ENCODE measurements at regions not wholly inside any gene's neighbourhood (a gene's known extent, or its start where the extent isn't known, plus 50 kb on each side); places are given as distances from the start of the nearest gene placed in this dataset.

DNA sequence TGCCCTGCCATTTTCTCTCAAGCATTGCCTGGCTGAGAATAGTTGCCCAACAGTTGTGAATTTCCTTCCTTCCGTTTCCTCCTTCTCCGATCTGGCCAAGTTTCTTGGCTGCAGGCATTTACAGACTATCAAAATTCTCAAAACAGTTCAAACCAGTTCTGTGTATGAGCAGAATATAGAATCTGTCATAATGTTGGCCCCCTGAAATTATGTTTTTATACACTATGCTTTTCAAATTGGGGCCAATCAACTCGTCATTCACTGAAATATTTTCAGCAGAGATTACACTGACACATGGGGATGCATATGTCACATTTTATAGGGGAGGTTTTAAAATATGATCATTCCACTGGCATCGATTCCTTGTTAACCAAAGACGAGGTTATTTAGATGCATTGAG lies 284.2 kb upstream of the TMTC4 start:
- FAIRE-seq (no peak), ATAC-seq (no peak), DNase-seq (ENCODE audit: extremely low read depth in 1 of 4, low spot score in 3 of 4) (no peak)
- H3K27ac ChIP-seq (ENCODE audit: extremely low read depth, low read depth, low read length) = no peak overlapping the region
- in situ Hi-C loops (cut with MboI) (no loop called here), intact Hi-C loops (cut with micrococcal nuclease) (no loop called here)
- POLR2A ChIA-PET = interaction anchor here (1.0 kb wide), 1 partner anchor 17 kb away, joined by 3 read pairs; no protein-coding TSS in a partner anchor
- 2% methylated on average over 5 of the region's 5 CpGs for WGBS (ENCODE audit: insufficient coverage, low coverage, missing lambda C conversion rate)
- H3K4me2 ChIP-seq (ENCODE audit: insufficient read depth, low read length) = no peak overlapping the region
- no TSS peak for BruUV-seq (replicated peaks)
- H3K27me3 ChIP-seq (ENCODE audit: control insufficient read depth in 2 of 2, insufficient read depth in 2 of 2, low read length in 2 of 2) = no peaks in the 10 kb centered on the region
- H3K4me3 ChIP-seq = no peak overlapping the region
- TF ChIP-seq ETV1 (tag; conservative IDR thresholded peaks at IDR 0.05; ENCODE audit: low read depth) (no peak), MAFG (tag; conservative IDR thresholded peaks at IDR 0.05) (no peak), HMG20A (CRISPR knock-in tag; conservative IDR thresholded peaks at IDR 0.05) (no peak), ZNF175 (CRISPR knock-in tag; IDR thresholded peaks at IDR 0.05; ENCODE audit: low read depth) (no peak), SMARCC2 (IDR thresholded peaks at IDR 0.05; ENCODE audit: low read depth) (no peak), ZNF253 (CRISPR knock-in tag; conservative IDR thresholded peaks at IDR 0.05) (no peak), NFIC (IDR thresholded peaks at IDR 0.05) (no peak), GTF2A2 (tag; IDR thresholded peaks at IDR 0.05) (no peak), PPARD (CRISPR knock-in tag; IDR thresholded peaks at IDR 0.05) (no peak), ZNF263 (CRISPR knock-in tag; IDR thresholded peaks at IDR 0.05; ENCODE audit: borderline replicate concordance) (no peak), ZNF551 (CRISPR knock-in tag; IDR thresholded peaks at IDR 0.05) (no peak), ARHGAP35 (IDR thresholded peaks at IDR 0.05; ENCODE audit: partially characterized antibody) (no peak)
- TF ChIP-seq, protein P1, sequence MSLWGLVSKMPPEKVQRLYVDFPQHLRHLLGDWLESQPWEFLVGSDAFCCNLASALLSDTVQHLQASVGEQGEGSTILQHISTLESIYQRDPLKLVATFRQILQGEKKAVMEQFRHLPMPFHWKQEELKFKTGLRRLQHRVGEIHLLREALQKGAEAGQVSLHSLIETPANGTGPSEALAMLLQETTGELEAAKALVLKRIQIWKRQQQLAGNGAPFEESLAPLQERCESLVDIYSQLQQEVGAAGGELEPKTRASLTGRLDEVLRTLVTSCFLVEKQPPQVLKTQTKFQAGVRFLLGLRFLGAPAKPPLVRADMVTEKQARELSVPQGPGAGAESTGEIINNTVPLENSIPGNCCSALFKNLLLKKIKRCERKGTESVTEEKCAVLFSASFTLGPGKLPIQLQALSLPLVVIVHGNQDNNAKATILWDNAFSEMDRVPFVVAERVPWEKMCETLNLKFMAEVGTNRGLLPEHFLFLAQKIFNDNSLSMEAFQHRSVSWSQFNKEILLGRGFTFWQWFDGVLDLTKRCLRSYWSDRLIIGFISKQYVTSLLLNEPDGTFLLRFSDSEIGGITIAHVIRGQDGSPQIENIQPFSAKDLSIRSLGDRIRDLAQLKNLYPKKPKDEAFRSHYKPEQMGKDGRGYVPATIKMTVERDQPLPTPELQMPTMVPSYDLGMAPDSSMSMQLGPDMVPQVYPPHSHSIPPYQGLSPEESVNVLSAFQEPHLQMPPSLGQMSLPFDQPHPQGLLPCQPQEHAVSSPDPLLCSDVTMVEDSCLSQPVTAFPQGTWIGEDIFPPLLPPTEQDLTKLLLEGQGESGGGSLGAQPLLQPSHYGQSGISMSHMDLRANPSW (CRISPR knock-in tag; IDR thresholded peaks at IDR 0.05) = no peak
- CTCF ChIA-PET (ENCODE audit: low intra/inter-chr PET ratio) = no interaction called here
- H3K36me3 ChIP-seq (ENCODE audit: control insufficient read depth, insufficient read depth, low read length) = no peaks in the 10 kb centered on the region
- no peaks in the 10 kb centered on the region for H3K4me1 ChIP-seq (replicated peaks in 1 of 2; ENCODE audit: control insufficient read depth in 2 of 2, insufficient read depth in 2 of 2, low read length in 2 of 2)
- no peak overlapping the region for H3K9ac ChIP-seq (ENCODE audit: insufficient read depth in 1 of 2, low read depth in 2 of 2, low read length in 2 of 2)
- no peaks in the 10 kb centered on the region for H3K9me3 ChIP-seq (replicated peaks; ENCODE audit: control insufficient read depth, insufficient read depth, low read depth, low read length)
- no peak overlapping the region for H2AFZ ChIP-seq (ENCODE audit: low read depth, low read length)
- no peaks in the 10 kb centered on the region for H3K9me1 ChIP-seq (ENCODE audit: control insufficient read depth, insufficient read depth, low read length)
- H3K79me2 ChIP-seq (ENCODE audit: control insufficient read depth, insufficient read depth, low read length) = no peaks in the 10 kb centered on the region
- H4K20me1 ChIP-seq (replicated peaks; ENCODE audit: control insufficient read depth, insufficient read depth, low read length) = no peaks in the 10 kb centered on the region
